ENCODE measurements at regions not wholly inside any gene's neighbourhood (a gene's known extent, or its start where the extent isn't known, plus 50 kb on each side); places are given as distances from the start of the nearest gene placed in this dataset.
"Not testable (repeated sequence)": the region's sequence is repeated elsewhere in the genome, so short reads cannot be mapped to it uniquely, and the experiment has no call there.

GRCh38 chrX:56026815-56027214 lies 205.3 kb upstream of the KLF8 start:
- H3K27me3 Mint-ChIP-seq: no peaks in the 10 kb centered on the region
- TF ChIP-seq, protein P1, sequence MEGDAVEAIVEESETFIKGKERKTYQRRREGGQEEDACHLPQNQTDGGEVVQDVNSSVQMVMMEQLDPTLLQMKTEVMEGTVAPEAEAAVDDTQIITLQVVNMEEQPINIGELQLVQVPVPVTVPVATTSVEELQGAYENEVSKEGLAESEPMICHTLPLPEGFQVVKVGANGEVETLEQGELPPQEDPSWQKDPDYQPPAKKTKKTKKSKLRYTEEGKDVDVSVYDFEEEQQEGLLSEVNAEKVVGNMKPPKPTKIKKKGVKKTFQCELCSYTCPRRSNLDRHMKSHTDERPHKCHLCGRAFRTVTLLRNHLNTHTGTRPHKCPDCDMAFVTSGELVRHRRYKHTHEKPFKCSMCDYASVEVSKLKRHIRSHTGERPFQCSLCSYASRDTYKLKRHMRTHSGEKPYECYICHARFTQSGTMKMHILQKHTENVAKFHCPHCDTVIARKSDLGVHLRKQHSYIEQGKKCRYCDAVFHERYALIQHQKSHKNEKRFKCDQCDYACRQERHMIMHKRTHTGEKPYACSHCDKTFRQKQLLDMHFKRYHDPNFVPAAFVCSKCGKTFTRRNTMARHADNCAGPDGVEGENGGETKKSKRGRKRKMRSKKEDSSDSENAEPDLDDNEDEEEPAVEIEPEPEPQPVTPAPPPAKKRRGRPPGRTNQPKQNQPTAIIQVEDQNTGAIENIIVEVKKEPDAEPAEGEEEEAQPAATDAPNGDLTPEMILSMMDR (IDR thresholded peaks at IDR 0.05): no peak
- H3K4me1 Mint-ChIP-seq (ENCODE audit: low read depth): no peaks in the 10 kb centered on the region
- ChIA-PET CTCF (no interaction called here), POLR2A (no interaction called here)
- no peaks in the 10 kb centered on the region for H3K9me3 Mint-ChIP-seq
- H3K27ac Mint-ChIP-seq: no peak overlapping the region
- no peak overlapping the region for H3K4me3 Mint-ChIP-seq
- DNase-seq (no peak), ATAC-seq (no peak)
- H3K36me3 Mint-ChIP-seq (ENCODE audit: low read depth): no peaks in the 10 kb centered on the region
- intact Hi-C loops (cut with micrococcal nuclease): no loop called here

DNA sequence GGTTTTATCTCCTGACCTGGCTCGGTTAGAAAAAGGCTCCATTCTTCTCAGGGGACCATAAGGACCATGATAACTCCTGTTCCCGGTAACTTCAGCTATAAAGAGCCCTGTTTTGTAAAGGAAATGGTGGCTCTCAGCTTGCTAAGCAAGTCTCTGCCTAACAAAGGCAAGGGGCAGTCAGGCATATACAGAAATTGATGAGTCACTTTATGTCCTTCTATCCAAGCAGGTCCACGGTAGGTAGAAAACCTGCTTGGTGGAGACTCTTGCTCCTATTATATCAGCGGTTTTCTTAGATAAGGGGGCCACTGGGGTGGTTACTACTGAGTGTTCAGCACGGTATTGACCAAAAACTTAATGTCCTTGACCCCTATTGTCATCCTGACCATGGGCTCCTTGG lies 203.0 kb upstream of the KLF8 start:
- Mint-ChIP-seq H3K9me3 (no peaks in the 10 kb centered on the region), H3K4me3 (no peak overlapping the region), H3K4me1 (ENCODE audit: low read depth) (no peaks in the 10 kb centered on the region), H3K27me3 (no peaks in the 10 kb centered on the region), H3K27ac (no peak overlapping the region), H3K36me3 (ENCODE audit: low read depth) (no peaks in the 10 kb centered on the region)
- CTCF ChIA-PET: no interaction called here
- intact Hi-C loops (cut with micrococcal nuclease): no loop called here
- TF ChIP-seq, protein P1 (IDR thresholded peaks at IDR 0.05): no peak
- DNase-seq (no peak), ATAC-seq (no peak)
- POLR2A ChIA-PET: no interaction called here

- no peaks in the 10 kb centered on the region for H3K27me3 Mint-ChIP-seq
- ATAC-seq: no peak
- no peaks in the 10 kb centered on the region for H3K4me1 Mint-ChIP-seq (ENCODE audit: low read depth)
- ChIA-PET CTCF (no interaction called here), POLR2A (no interaction called here)
- no peaks in the 10 kb centered on the region for H3K36me3 Mint-ChIP-seq (ENCODE audit: low read depth)
- no peak overlapping the region for H3K27ac Mint-ChIP-seq
- H3K9me3 Mint-ChIP-seq: no peaks in the 10 kb centered on the region
- no peak for DNase-seq
- intact Hi-C loops (cut with micrococcal nuclease): no loop called here
- no peak overlapping the region for H3K4me3 Mint-ChIP-seq
- TF ChIP-seq, protein P1 (IDR thresholded peaks at IDR 0.05): no peak
Observed at GRCh38 chrX:56029691-56030090, 202.5 kb upstream of the KLF8 start.

GRCh38 chrX:56031409-56031808 lies 200.7 kb upstream of the KLF8 start:
- H3K27ac Mint-ChIP-seq: no peak overlapping the region
- TF ChIP-seq, protein P1 (IDR thresholded peaks at IDR 0.05): no peak
- ChIA-PET CTCF (no interaction called here), POLR2A (no interaction called here)
- DNase-seq: no peak
- no peaks in the 10 kb centered on the region for H3K36me3 Mint-ChIP-seq (ENCODE audit: low read depth)
- intact Hi-C loops (cut with micrococcal nuclease): no loop called here
- H3K9me3 Mint-ChIP-seq: peaks cover 2% of the 10 kb centered on the region
- H3K4me1 Mint-ChIP-seq (ENCODE audit: low read depth): no peaks in the 10 kb centered on the region
- no peak for ATAC-seq
- no peak overlapping the region for H3K4me3 Mint-ChIP-seq
- no peaks in the 10 kb centered on the region for H3K27me3 Mint-ChIP-seq

DNA sequence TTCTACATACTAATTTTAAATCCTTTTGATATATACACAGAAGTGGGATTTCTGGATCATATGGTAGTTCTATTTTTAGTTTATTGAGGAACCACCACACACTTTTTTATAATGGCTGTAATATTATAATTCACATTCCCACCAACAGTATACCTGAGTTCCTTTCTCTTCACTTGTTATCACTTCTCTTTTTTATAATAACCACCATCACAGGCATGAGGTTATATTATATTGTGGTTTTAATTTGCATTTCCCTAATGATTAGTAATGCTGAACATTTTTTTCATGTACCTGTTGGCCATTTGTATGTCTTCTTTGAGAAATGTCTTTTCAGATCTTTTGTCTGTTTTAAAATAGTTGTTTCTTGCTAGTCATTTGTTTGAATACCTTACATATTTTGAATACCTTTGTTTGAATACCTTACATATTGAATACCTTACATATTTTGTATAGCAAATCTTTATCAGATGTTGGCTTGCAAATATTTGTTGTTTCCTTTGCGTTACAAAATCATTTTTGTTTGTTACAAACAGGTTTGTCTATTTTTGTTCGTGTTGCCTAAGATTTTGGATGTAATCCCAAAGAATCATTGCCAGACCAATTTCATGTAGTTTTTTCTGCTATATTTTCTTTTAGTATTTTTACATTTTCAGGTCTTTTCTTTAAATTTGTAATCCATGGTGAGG lies 198.5 kb upstream of the KLF8 start:
- intact Hi-C loops (cut with micrococcal nuclease): no loop called here
- Mint-ChIP-seq H3K27ac (no peak overlapping the region), H3K27me3 (no peaks in the 10 kb centered on the region), H3K9me3 (peaks cover 6% of the 10 kb centered on the region), H3K36me3 (ENCODE audit: low read depth) (peaks cover 2% of the 10 kb centered on the region), H3K4me1 (ENCODE audit: low read depth) (no peaks in the 10 kb centered on the region), H3K4me3 (no peak overlapping the region)
- ATAC-seq: no peak
- TF ChIP-seq, protein P1 (IDR thresholded peaks at IDR 0.05): no peak
- no peak for DNase-seq
- CTCF ChIA-PET: no interaction called here
- POLR2A ChIA-PET: interaction anchor here (0.6 kb wide), 1 partner anchor 31 kb away, joined by 3 read pairs; no protein-coding TSS in a partner anchor

DNA sequence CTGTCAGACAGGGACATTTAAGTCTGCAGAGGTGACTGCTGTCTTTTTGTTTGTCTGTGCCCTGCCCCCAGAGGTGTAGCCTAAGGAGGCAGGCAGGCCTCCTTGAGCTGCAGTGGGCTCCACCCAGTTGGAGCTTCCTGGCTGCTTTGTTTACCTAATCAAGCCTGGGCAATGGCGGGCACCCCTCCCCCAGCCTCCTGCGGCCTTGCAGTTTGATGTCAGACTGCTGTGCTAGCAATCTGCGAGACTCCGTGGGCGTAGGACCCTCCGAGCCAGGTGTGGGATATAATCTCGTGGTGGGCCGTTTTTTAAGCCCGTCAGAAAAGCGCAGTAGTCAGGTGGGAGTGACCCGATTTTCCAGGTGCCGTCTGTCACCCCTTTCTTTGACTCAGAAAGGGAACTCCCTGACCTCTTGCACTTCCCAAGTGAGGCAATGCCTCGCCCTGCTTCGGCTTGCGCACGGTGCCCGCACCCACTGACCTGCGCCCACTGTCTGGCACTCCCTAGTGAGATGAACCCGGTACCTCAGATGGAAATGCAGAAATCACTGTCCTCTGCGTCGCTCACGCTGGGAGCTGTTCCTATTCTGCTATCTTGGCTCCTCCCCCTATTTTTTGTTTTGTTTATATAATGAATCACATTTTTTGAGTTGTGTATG lies 179.4 kb upstream of the KLF8 start:
- CTCF ChIA-PET; H3K36me3 Mint-ChIP-seq (ENCODE audit: low read depth); H3K27me3 Mint-ChIP-seq; H3K27ac Mint-ChIP-seq; DNase-seq; H3K4me3 Mint-ChIP-seq; H3K4me1 Mint-ChIP-seq (ENCODE audit: low read depth); POLR2A ChIA-PET; ATAC-seq; intact Hi-C loops (cut with micrococcal nuclease): not testable (repeated sequence)
- H3K9me3 Mint-ChIP-seq: peaks cover 21% of the 10 kb centered on the region

Data from activated CD8-positive, alpha-beta T cell treated with anti-CD3 and anti-CD28 coated beads for 36 hours (primary cell).